ENCODE measurements at regions not wholly inside any gene's neighbourhood (a gene's known extent, or its start where the extent isn't known, plus 50 kb on each side); places are given as distances from the start of the nearest gene placed in this dataset.
"Not testable (repeated sequence)": the region's sequence is repeated elsewhere in the genome, so short reads cannot be mapped to it uniquely, and the experiment has no call there.

GRCh38 chr3:21962456-21962855 is 211.4 kb upstream of the ZNF385D start (continued):
- TF ChIP-seq CTCF (IDR thresholded peaks at IDR 0.05; ENCODE audit: control extremely low read depth in 1 of 3, insufficient read depth in 1 of 3, low read depth in 1 of 3, low read length in 3 of 3), result no peak
- no peak for TF ChIP-seq RBBP5 (IDR thresholded peaks at IDR 0.05; ENCODE audit: borderline replicate concordance, low read depth, low read length)
- TF ChIP-seq RNF2 (IDR thresholded peaks at IDR 0.05; ENCODE audit: borderline replicate concordance, low read depth, low read length, missing control alignments, poor library complexity, severe bottlenecking), result no peak
- no peak for TF ChIP-seq PHF8 (conservative IDR thresholded peaks at IDR 0.05; ENCODE audit: low read depth, low read length)
- TF ChIP-seq BRCA1 (IDR thresholded peaks at IDR 0.05; ENCODE audit: low read depth, low read length), result no peak

GRCh38 chr3:21966457-21966856 is 215.4 kb upstream of the ZNF385D start:
- H3K79me1 ChIP-seq (ENCODE audit: low read depth, low read length); H2BK120ac ChIP-seq (replicated peaks; ENCODE audit: low read depth, low read length); H4K20me1 ChIP-seq (replicated peaks in 1 of 2; ENCODE audit: control insufficient read depth in 1 of 2, insufficient read depth in 2 of 2, low read length in 2 of 2); H3K23ac ChIP-seq (ENCODE audit: insufficient read length); H2BK5ac ChIP-seq (ENCODE audit: low read depth, low read length); H3K79me2 ChIP-seq (ENCODE audit: control insufficient read depth in 1 of 2, insufficient read depth in 2 of 2, low read length in 2 of 2); FAIRE-seq; H3K4me3 ChIP-seq (ENCODE audit: extremely low read depth in 1 of 4, insufficient read depth in 2 of 4, low read depth in 3 of 4, low read length in 4 of 4); H4K8ac ChIP-seq (ENCODE audit: extremely low read depth, insufficient read depth, low read length); H3K18ac ChIP-seq (ENCODE audit: extremely low read depth, low read length); H3K36me3 ChIP-seq (ENCODE audit: control insufficient read depth in 2 of 4, insufficient read depth in 4 of 4, low read length in 3 of 4); H2BK12ac ChIP-seq (ENCODE audit: low read depth, low read length); H3K4me1 ChIP-seq (replicated peaks in 1 of 4; ENCODE audit: control insufficient read depth in 3 of 4, insufficient read depth in 4 of 4, low read length in 3 of 4); H2BK20ac ChIP-seq (ENCODE audit: low read length); DNase-seq (ENCODE audit: low read depth in 1 of 2, low spot score in 2 of 2); H4K91ac ChIP-seq (replicated peaks; ENCODE audit: insufficient read length, low read length); H3K9ac ChIP-seq (replicated peaks in 1 of 4; ENCODE audit: extremely low read depth in 1 of 4, low read depth in 3 of 4, low read length in 3 of 4); H3K27ac ChIP-seq (ENCODE audit: low read depth, low read length); H2AFZ ChIP-seq (ENCODE audit: low read length); H2AK5ac ChIP-seq (ENCODE audit: low read depth, low read length); CTCF ChIA-PET (ENCODE audit: partially characterized antibody); H4K5ac ChIP-seq (ENCODE audit: insufficient read length, low read depth, low read length); H3K9me3 ChIP-seq (ENCODE audit: insufficient read depth in 2 of 2, low read depth in 1 of 2, low read length in 1 of 2); H2BK15ac ChIP-seq (ENCODE audit: low read length); POLR2A ChIA-PET (ENCODE audit: partially characterized antibody); H3K23me2 ChIP-seq (ENCODE audit: low read depth, low read length); H3K14ac ChIP-seq (ENCODE audit: insufficient read length); H3K27me3 ChIP-seq (replicated peaks in 1 of 4; ENCODE audit: control insufficient read depth in 3 of 4, extremely low read depth in 1 of 4, insufficient read depth in 3 of 4, low read length in 3 of 4); H3K56ac ChIP-seq (replicated peaks; ENCODE audit: insufficient read length, low read depth, low read length); H3K4me2 ChIP-seq (ENCODE audit: insufficient read depth in 1 of 2, low read depth in 2 of 2, low read length in 2 of 2); H3K4ac ChIP-seq (replicated peaks; ENCODE audit: insufficient read length, low read depth, low read length): not testable (repeated sequence)
- 92% methylated on average over 8 of the region's 8 CpGs; no CpG with 5 or more reads in 1 of the 2 experiments for WGBS, 2 experiments (ENCODE audit: extremely low coverage in 1 of 2, insufficient coverage in 1 of 2, insufficient read length in 1 of 2, insufficient replicate concordance in 2 of 2, low coverage in 1 of 2, low lambda C conversion rate in 2 of 2, missing lambda C conversion rate in 1 of 2)

Data from H1 (cell line).